Adipocyte (in vitro differentiated cells): ENCODE measurements at regions not wholly inside any gene's neighbourhood (a gene's known extent, or its start where the extent isn't known, plus 50 kb on each side); places are given as distances from the start of the nearest gene placed in this dataset.
"Not testable (repeated sequence)": the region's sequence is repeated elsewhere in the genome, so short reads cannot be mapped to it uniquely, and the experiment has no call there.

Experiments
- DNase-seq: peaks from one replicate; pipeline ENCODE4 v3.0.0-alpha.2; 2015; ENCODE audit warnings: low read depth
- H3K27me3 ChIP-seq: replicated peaks from 2 replicates; pipeline ENCODE4 v1.7.0; 2013; ENCODE audit warnings: mild to moderate bottlenecking, low read length, moderate library complexity; ENCODE audit not compliant: control insufficient read depth, insufficient read depth
- H3K36me3 ChIP-seq: 2 replicates; pipeline ENCODE4 v1.7.0; 2013; ENCODE audit warnings: low read length, mild to moderate bottlenecking, moderate library complexity; ENCODE audit not compliant: control insufficient read depth, insufficient read depth, severe bottlenecking
- H3K4me1 ChIP-seq: 2 replicates; pipeline ENCODE4 v1.7.0; 2013; ENCODE audit warnings: mild to moderate bottlenecking, low read length, moderate library complexity; ENCODE audit not compliant: control insufficient read depth, insufficient read depth
- H3K4me3 ChIP-seq: 2 replicates; pipeline ENCODE4 v1.7.0; 2013; ENCODE audit warnings: mild to moderate bottlenecking, low read length, moderate library complexity
- H3K9ac ChIP-seq: 2 replicates; pipeline ENCODE4 v1.7.0; 2013; ENCODE audit warnings: mild to moderate bottlenecking, low read length, moderate library complexity
- H3K9me3 ChIP-seq: 2 replicates; pipeline ENCODE4 v1.7.0; 2013; ENCODE audit warnings: mild to moderate bottlenecking, low read length, moderate library complexity; ENCODE audit not compliant: control insufficient read depth

DNA sequence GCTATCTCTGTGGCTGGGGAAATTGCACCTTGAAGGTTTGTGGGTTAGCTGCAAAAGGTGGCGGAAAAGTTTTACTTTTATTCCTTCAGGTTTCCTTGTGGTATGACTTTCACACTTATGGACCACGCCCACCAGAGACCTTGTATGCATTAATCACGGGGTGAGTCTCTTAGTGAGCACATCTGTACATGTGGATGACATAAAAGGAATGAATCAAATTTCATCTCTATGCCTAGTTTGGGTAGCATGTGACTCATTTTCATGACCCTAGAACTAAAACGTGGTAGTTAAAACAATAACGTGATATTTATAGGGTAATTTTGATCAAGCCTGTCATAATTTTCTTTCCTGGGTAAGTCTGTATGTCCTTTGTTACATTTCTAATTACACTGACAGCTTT lies 141.7 kb downstream of the PDCD6IP start:
- Histone ChIP-seq H3K9ac (no peak overlapping the region), H3K9me3 (no peaks in the 10 kb centered on the region), H3K4me3 (no peak overlapping the region), H3K27me3 (peaks cover 8% of the 10 kb centered on the region), H3K4me1 (no peaks in the 10 kb centered on the region), H3K36me3 (no peaks in the 10 kb centered on the region)
- peak; percentile 4 for DNase-seq

- no peak for DNase-seq
- Histone ChIP-seq H3K4me3 (no peak overlapping the region), H3K9ac (no peak overlapping the region), H3K4me1 (no peaks in the 10 kb centered on the region), H3K9me3 (no peaks in the 10 kb centered on the region), H3K27me3 (peaks cover 8% of the 10 kb centered on the region), H3K36me3 (no peaks in the 10 kb centered on the region)
Measured at GRCh38 chr3:33940736-33941135, 142.3 kb downstream of the PDCD6IP start.

- no peak overlapping the region for H3K9ac ChIP-seq
- DNase-seq, result no peak
- peaks cover 7% of the 10 kb centered on the region for H3K27me3 ChIP-seq
- H3K4me3 ChIP-seq, result no peak overlapping the region
- H3K9me3 ChIP-seq, result no peaks in the 10 kb centered on the region
- no peaks in the 10 kb centered on the region for H3K4me1 ChIP-seq
- H3K36me3 ChIP-seq, result no peaks in the 10 kb centered on the region
Measured at GRCh38 chr3:33941804-33942203, 143.4 kb downstream of the PDCD6IP start.

- no peaks in the 10 kb centered on the region for H3K36me3 ChIP-seq
- no peaks in the 10 kb centered on the region for H3K4me1 ChIP-seq
- H3K9me3 ChIP-seq, result no peaks in the 10 kb centered on the region
- DNase-seq, result no peak
- H3K9ac ChIP-seq, result no peak overlapping the region
- H3K27me3 ChIP-seq, result peaks cover 5% of the 10 kb centered on the region
- no peak overlapping the region for H3K4me3 ChIP-seq
Measured at GRCh38 chr3:33942483-33943150, 144.2 kb downstream of the PDCD6IP start.

- DNase-seq, result no peak
- H3K9me3 ChIP-seq, result no peaks in the 10 kb centered on the region
- H3K36me3 ChIP-seq, result no peaks in the 10 kb centered on the region
Measured at GRCh38 chr3:33943277-33943676, 144.8 kb downstream of the PDCD6IP start.

DNA sequence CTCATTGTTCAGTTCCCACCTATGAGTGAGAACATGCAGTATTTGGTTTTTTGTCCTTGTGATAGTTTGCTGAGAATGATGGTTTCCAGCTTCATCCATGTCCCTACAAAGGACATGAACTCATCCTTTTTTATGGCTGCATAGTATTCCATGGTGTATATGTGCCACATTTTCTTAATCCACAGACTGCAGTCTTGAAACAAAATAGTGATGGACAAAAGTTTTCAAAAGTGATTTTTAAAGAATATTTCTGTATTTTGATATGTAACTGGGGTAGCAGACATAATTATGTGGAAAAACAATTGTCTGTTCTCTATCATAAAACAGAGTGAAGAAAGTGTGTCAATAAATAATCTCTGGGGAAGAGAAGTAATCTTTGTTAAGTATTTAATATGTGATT lies 148.2 kb downstream of the PDCD6IP start:
- H3K4me1 ChIP-seq, H3K36me3 ChIP-seq, H3K4me3 ChIP-seq, H3K9me3 ChIP-seq, DNase-seq, H3K9ac ChIP-seq: not testable (repeated sequence)
- peaks cover 21% of the 10 kb centered on the region for H3K27me3 ChIP-seq

More at GRCh38 chr3:33943277-33943676, 144.8 kb downstream of the PDCD6IP start:
- no peak overlapping the region for H3K4me3 ChIP-seq
- no peaks in the 10 kb centered on the region for H3K4me1 ChIP-seq
- H3K27me3 ChIP-seq, result peaks cover 9% of the 10 kb centered on the region
- no peak overlapping the region for H3K9ac ChIP-seq

- DNase-seq, result no peak
- Histone ChIP-seq H3K27me3 (peaks cover 21% of the 10 kb centered on the region), H3K9me3 (no peaks in the 10 kb centered on the region), H3K4me1 (no peaks in the 10 kb centered on the region), H3K4me3 (no peak overlapping the region), H3K9ac (no peak overlapping the region), H3K36me3 (no peaks in the 10 kb centered on the region)
Measured at GRCh38 chr3:33947272-33948195, 149.1 kb downstream of the PDCD6IP start.

GRCh38 chr3:33949074-33949473 lies 150.6 kb downstream of the PDCD6IP start:
- Histone ChIP-seq H3K27me3 (peaks cover 21% of the 10 kb centered on the region), H3K4me1 (no peaks in the 10 kb centered on the region), H3K9ac (no peak overlapping the region), H3K36me3 (no peaks in the 10 kb centered on the region), H3K9me3 (no peaks in the 10 kb centered on the region), H3K4me3 (no peak overlapping the region)
- DNase-seq, result no peak

- H3K4me3 ChIP-seq, result no peak overlapping the region
- H3K36me3 ChIP-seq, result no peaks in the 10 kb centered on the region
- H3K4me1 ChIP-seq, result no peaks in the 10 kb centered on the region
- H3K9me3 ChIP-seq, result no peaks in the 10 kb centered on the region
- H3K9ac ChIP-seq, result no peak overlapping the region
- no peak for DNase-seq
- peaks cover 7% of the 10 kb centered on the region for H3K27me3 ChIP-seq
Measured at GRCh38 chr3:33954956-33955355, 156.5 kb downstream of the PDCD6IP start.

GRCh38 chr3:33956206-33956605 lies 157.8 kb downstream of the PDCD6IP start:
- Histone ChIP-seq H3K9ac (no peak overlapping the region), H3K36me3 (no peaks in the 10 kb centered on the region), H3K9me3 (no peaks in the 10 kb centered on the region), H3K4me1 (no peaks in the 10 kb centered on the region), H3K27me3 (peaks cover 5% of the 10 kb centered on the region), H3K4me3 (no peak overlapping the region)
- DNase-seq, result no peak

- H3K4me3 ChIP-seq, result no peak overlapping the region
- no peaks in the 10 kb centered on the region for H3K36me3 ChIP-seq
- no peaks in the 10 kb centered on the region for H3K4me1 ChIP-seq
- H3K9ac ChIP-seq, result no peak overlapping the region
- H3K9me3 ChIP-seq, result no peaks in the 10 kb centered on the region
- DNase-seq, result no peak
- H3K27me3 ChIP-seq, result peaks cover 4% of the 10 kb centered on the region
Measured at GRCh38 chr3:33956776-33957175, 158.3 kb downstream of the PDCD6IP start.
